22Rv1 (cell line): ENCODE measurements at regions not wholly inside any gene's neighbourhood (a gene's known extent, or its start where the extent isn't known, plus 50 kb on each side); places are given as distances from the start of the nearest gene placed in this dataset.

ENCODE experiments used
- CTCF ChIP-seq: fragments of 450-650 bp; IDR thresholded peaks from 2 replicates; pipeline ENCODE4 v1.5.1; 2017; ENCODE audit warnings: mild to moderate bottlenecking
- ZFX ChIP-seq: fragments of 450-650 bp; IDR thresholded peaks from 2 replicates; pipeline ENCODE4 v1.6.1; 2017; ENCODE audit warnings: antibody characterized with exemption, borderline replicate concordance

GRCh38 chr4:177555007-177555574, 112.9 kb upstream of the AGA start:
- TF ChIP-seq CTCF = peak; percentile 83
- TF ChIP-seq ZFX = no peak
